ENCODE measurements at regions not wholly inside any gene's neighbourhood (a gene's known extent, or its start where the extent isn't known, plus 50 kb on each side); places are given as distances from the start of the nearest gene placed in this dataset.
"Not testable (repeated sequence)": the region's sequence is repeated elsewhere in the genome, so short reads cannot be mapped to it uniquely, and the experiment has no call there.

GRCh38 chr20:1820138-1821079 lies 74.8 kb upstream of the SIRPA start:
- Mint-ChIP-seq H3K27ac (peak overlapping the region; percentile 98), H3K36me3 (ENCODE audit: low read depth) (peaks cover 30% of the 10 kb centered on the region), H3K9me3 (peaks cover 32% of the 10 kb centered on the region), H3K27me3 (no peaks in the 10 kb centered on the region), H3K4me1 (ENCODE audit: low read depth) (peaks cover 92% of the 10 kb centered on the region), H3K4me3 (no peak overlapping the region)
- intact Hi-C loops (cut with micrococcal nuclease), result loop anchor here (2.0 kb wide), 1 partner anchor 18 kb away; no protein-coding TSS in a partner anchor

- Mint-ChIP-seq H3K4me1 (ENCODE audit: low read depth) (peaks cover 89% of the 10 kb centered on the region), H3K4me3 (peak overlapping the region; percentile 41), H3K27me3 (no peaks in the 10 kb centered on the region), H3K27ac (peak overlapping the region; percentile 98), H3K36me3 (ENCODE audit: low read depth) (peaks cover 30% of the 10 kb centered on the region), H3K9me3 (peaks cover 30% of the 10 kb centered on the region)
- intact Hi-C loops (cut with micrococcal nuclease), result loop anchor here (2.0 kb wide), 1 partner anchor 17 kb away; no protein-coding TSS in a partner anchor
Observed at GRCh38 chr20:1819311-1820137, 75.7 kb upstream of the SIRPA start.

- H3K27ac Mint-ChIP-seq, result peak overlapping the region; percentile 98
- H3K27me3 Mint-ChIP-seq, result no peaks in the 10 kb centered on the region
Observed at GRCh38 chr20:1818895-1819294, 76.3 kb upstream of the SIRPA start.

GRCh38 chr20:1818247-1818840 lies 76.9 kb upstream of the SIRPA start:
- peak overlapping the region; percentile 25 for H3K4me3 Mint-ChIP-seq
- H3K9me3 Mint-ChIP-seq, result peaks cover 19% of the 10 kb centered on the region
- intact Hi-C loops (cut with micrococcal nuclease), result no loop called here
- H3K27ac Mint-ChIP-seq, result peak overlapping the region; percentile 98
- H3K27me3 Mint-ChIP-seq, result no peaks in the 10 kb centered on the region
- peaks cover 18% of the 10 kb centered on the region for H3K36me3 Mint-ChIP-seq (ENCODE audit: low read depth)
- peaks cover 89% of the 10 kb centered on the region for H3K4me1 Mint-ChIP-seq (ENCODE audit: low read depth)

More at GRCh38 chr20:1818895-1819294, 76.3 kb upstream of the SIRPA start:
- Mint-ChIP-seq H3K4me3 (peak overlapping the region; percentile 25), H3K36me3 (ENCODE audit: low read depth) (peaks cover 24% of the 10 kb centered on the region), H3K9me3 (peaks cover 24% of the 10 kb centered on the region), H3K4me1 (ENCODE audit: low read depth) (peaks cover 89% of the 10 kb centered on the region)
- intact Hi-C loops (cut with micrococcal nuclease), result no loop called here

- H3K9me3 Mint-ChIP-seq, result peaks cover 13% of the 10 kb centered on the region
- peaks cover 13% of the 10 kb centered on the region for H3K36me3 Mint-ChIP-seq (ENCODE audit: low read depth)
- peaks cover 91% of the 10 kb centered on the region for H3K4me1 Mint-ChIP-seq (ENCODE audit: low read depth)
- H3K27ac Mint-ChIP-seq, result peak overlapping the region; percentile 98
- intact Hi-C loops (cut with micrococcal nuclease), result no loop called here
- no peak overlapping the region for H3K4me3 Mint-ChIP-seq
- no peaks in the 10 kb centered on the region for H3K27me3 Mint-ChIP-seq
Observed at GRCh38 chr20:1817577-1818211, 77.5 kb upstream of the SIRPA start.

GRCh38 chr20:1816384-1817381 lies 78.5 kb upstream of the SIRPA start:
- H3K4me3 Mint-ChIP-seq, result no peak overlapping the region
- H3K4me1 Mint-ChIP-seq (ENCODE audit: low read depth), result peaks cover 94% of the 10 kb centered on the region

GRCh38 chr20:1815502-1816085 lies 79.6 kb upstream of the SIRPA start:
- no peaks in the 10 kb centered on the region for H3K27me3 Mint-ChIP-seq
- H3K4me1 Mint-ChIP-seq (ENCODE audit: low read depth), result peaks cover 94% of the 10 kb centered on the region

More at GRCh38 chr20:1816384-1817381, 78.5 kb upstream of the SIRPA start:
- intact Hi-C loops (cut with micrococcal nuclease), result no loop called here
- H3K9me3 Mint-ChIP-seq, result peaks cover 3% of the 10 kb centered on the region
- H3K27me3 Mint-ChIP-seq, result no peaks in the 10 kb centered on the region
- peak overlapping the region; percentile 98 for H3K27ac Mint-ChIP-seq
- peaks cover 5% of the 10 kb centered on the region for H3K36me3 Mint-ChIP-seq (ENCODE audit: low read depth)

GRCh38 chr20:1814861-1815260 lies 80.3 kb upstream of the SIRPA start:
- Mint-ChIP-seq H3K27ac (peak overlapping the region; percentile 24), H3K4me1 (ENCODE audit: low read depth) (peaks cover 94% of the 10 kb centered on the region)
- H3K9me3 Mint-ChIP-seq; intact Hi-C loops (cut with micrococcal nuclease); H3K27me3 Mint-ChIP-seq; H3K36me3 Mint-ChIP-seq (ENCODE audit: low read depth); H3K4me3 Mint-ChIP-seq: not testable (repeated sequence)

More at GRCh38 chr20:1815502-1816085, 79.6 kb upstream of the SIRPA start:
- Mint-ChIP-seq H3K36me3 (ENCODE audit: low read depth) (no peaks in the 10 kb centered on the region), H3K27ac (peak overlapping the region; percentile 98), H3K4me3 (no peak overlapping the region), H3K9me3 (no peaks in the 10 kb centered on the region)
- intact Hi-C loops (cut with micrococcal nuclease), result no loop called here

GRCh38 chr20:1813674-1814635 lies 81.3 kb upstream of the SIRPA start:
- intact Hi-C loops (cut with micrococcal nuclease), result no loop called here
- Mint-ChIP-seq H3K36me3 (ENCODE audit: low read depth) (peaks cover 9% of the 10 kb centered on the region), H3K4me1 (ENCODE audit: low read depth) (peaks cover 94% of the 10 kb centered on the region), H3K9me3 (no peaks in the 10 kb centered on the region), H3K27ac (peak overlapping the region; percentile 62), H3K27me3 (no peaks in the 10 kb centered on the region), H3K4me3 (no peak overlapping the region)

- Mint-ChIP-seq H3K27ac (peak overlapping the region; percentile 62), H3K4me3 (no peak overlapping the region), H3K27me3 (no peaks in the 10 kb centered on the region), H3K4me1 (ENCODE audit: low read depth) (peaks cover 91% of the 10 kb centered on the region), H3K36me3 (ENCODE audit: low read depth) (peaks cover 9% of the 10 kb centered on the region), H3K9me3 (no peaks in the 10 kb centered on the region)
- intact Hi-C loops (cut with micrococcal nuclease), result no loop called here
Observed at GRCh38 chr20:1813101-1813529, 82.1 kb upstream of the SIRPA start.
